ENCODE measurements at regions not wholly inside any gene's neighbourhood (a gene's known extent, or its start where the extent isn't known, plus 50 kb on each side); places are given as distances from the start of the nearest gene placed in this dataset.

GRCh38 chr4:188841523-188841922 is 702.3 kb downstream of the TRIML1 start:
- Mint-ChIP-seq H3K4me1 (ENCODE audit: unreplicated experiment) (peaks cover 9% of the 10 kb centered on the region), H3K9me3 (ENCODE audit: unreplicated experiment) (peaks cover 15% of the 10 kb centered on the region), H3K27me3 (ENCODE audit: unreplicated experiment) (no peaks in the 10 kb centered on the region), H3K4me3 (ENCODE audit: unreplicated experiment) (no peak overlapping the region), H3K27ac (ENCODE audit: unreplicated experiment) (no peak overlapping the region), H3K36me3 (ENCODE audit: unreplicated experiment) (no peaks in the 10 kb centered on the region)
- TF ChIP-seq CTCF (IDR thresholded peaks at IDR 0.05) = no peak
- no peak for DNase-seq (ENCODE audit: extremely low spot score, unreplicated experiment)

- no peak for TF ChIP-seq CTCF (IDR thresholded peaks at IDR 0.05)
- peaks cover 5% of the 10 kb centered on the region for H3K4me1 Mint-ChIP-seq (ENCODE audit: unreplicated experiment)
- H3K27me3 Mint-ChIP-seq (ENCODE audit: unreplicated experiment) = no peaks in the 10 kb centered on the region
- no peak for DNase-seq (ENCODE audit: extremely low spot score, unreplicated experiment)
- H3K4me3 Mint-ChIP-seq (ENCODE audit: unreplicated experiment) = no peak overlapping the region
- peaks cover 28% of the 10 kb centered on the region for H3K9me3 Mint-ChIP-seq (ENCODE audit: unreplicated experiment)
- H3K27ac Mint-ChIP-seq (ENCODE audit: unreplicated experiment) = no peak overlapping the region
- peaks cover 11% of the 10 kb centered on the region for H3K36me3 Mint-ChIP-seq (ENCODE audit: unreplicated experiment)
Observed at GRCh38 chr4:188854436-188854835, 715.2 kb downstream of the TRIML1 start.

- DNase-seq (ENCODE audit: extremely low spot score, unreplicated experiment) = no peak
- H3K27ac Mint-ChIP-seq (ENCODE audit: unreplicated experiment) = no peak overlapping the region
- H3K4me3 Mint-ChIP-seq (ENCODE audit: unreplicated experiment) = no peak overlapping the region
- peaks cover 5% of the 10 kb centered on the region for H3K4me1 Mint-ChIP-seq (ENCODE audit: unreplicated experiment)
- no peak for TF ChIP-seq CTCF (IDR thresholded peaks at IDR 0.05)
- H3K36me3 Mint-ChIP-seq (ENCODE audit: unreplicated experiment) = no peaks in the 10 kb centered on the region
- H3K27me3 Mint-ChIP-seq (ENCODE audit: unreplicated experiment) = no peaks in the 10 kb centered on the region
- peaks cover 10% of the 10 kb centered on the region for H3K9me3 Mint-ChIP-seq (ENCODE audit: unreplicated experiment)
Observed at GRCh38 chr4:188858696-188859095, 719.5 kb downstream of the TRIML1 start.

- DNase-seq (ENCODE audit: extremely low spot score, unreplicated experiment) = no peak
- TF ChIP-seq CTCF (IDR thresholded peaks at IDR 0.05) = no peak
- H3K4me1 Mint-ChIP-seq (ENCODE audit: unreplicated experiment) = peaks cover under 1% of the 10 kb centered on the region
- H3K27ac Mint-ChIP-seq (ENCODE audit: unreplicated experiment) = no peak overlapping the region
- peaks cover 12% of the 10 kb centered on the region for H3K9me3 Mint-ChIP-seq (ENCODE audit: unreplicated experiment)
- H3K4me3 Mint-ChIP-seq (ENCODE audit: unreplicated experiment) = no peak overlapping the region
- H3K36me3 Mint-ChIP-seq (ENCODE audit: unreplicated experiment) = no peaks in the 10 kb centered on the region
- H3K27me3 Mint-ChIP-seq (ENCODE audit: unreplicated experiment) = no peaks in the 10 kb centered on the region
Observed at GRCh38 chr4:188864741-188865140, 725.5 kb downstream of the TRIML1 start.

GRCh38 chr4:188867796-188868195 is 728.6 kb downstream of the TRIML1 start:
- Mint-ChIP-seq H3K4me3 (ENCODE audit: unreplicated experiment) (no peak overlapping the region), H3K4me1 (ENCODE audit: unreplicated experiment) (peaks cover 3% of the 10 kb centered on the region), H3K36me3 (ENCODE audit: unreplicated experiment) (no peaks in the 10 kb centered on the region), H3K27ac (ENCODE audit: unreplicated experiment) (no peak overlapping the region), H3K9me3 (ENCODE audit: unreplicated experiment) (peaks cover 5% of the 10 kb centered on the region), H3K27me3 (ENCODE audit: unreplicated experiment) (no peaks in the 10 kb centered on the region)
- no peak for DNase-seq (ENCODE audit: extremely low spot score, unreplicated experiment)
- no peak for TF ChIP-seq CTCF (IDR thresholded peaks at IDR 0.05)

Measured in osteocyte (in vitro differentiated cells).